HG03039 (cell line): ENCODE measurements at regions not wholly inside any gene's neighbourhood (a gene's known extent, or its start where the extent isn't known, plus 50 kb on each side); places are given as distances from the start of the nearest gene placed in this dataset.

Source experiments
- ATAC-seq: cut with Tn5 transposase; IDR thresholded peaks from one replicate; pipeline ENCODE4 v1.9.1; 2021; ENCODE audit warnings: mild to moderate bottlenecking, moderate library complexity; ENCODE audit not compliant: unreplicated experiment

DNA sequence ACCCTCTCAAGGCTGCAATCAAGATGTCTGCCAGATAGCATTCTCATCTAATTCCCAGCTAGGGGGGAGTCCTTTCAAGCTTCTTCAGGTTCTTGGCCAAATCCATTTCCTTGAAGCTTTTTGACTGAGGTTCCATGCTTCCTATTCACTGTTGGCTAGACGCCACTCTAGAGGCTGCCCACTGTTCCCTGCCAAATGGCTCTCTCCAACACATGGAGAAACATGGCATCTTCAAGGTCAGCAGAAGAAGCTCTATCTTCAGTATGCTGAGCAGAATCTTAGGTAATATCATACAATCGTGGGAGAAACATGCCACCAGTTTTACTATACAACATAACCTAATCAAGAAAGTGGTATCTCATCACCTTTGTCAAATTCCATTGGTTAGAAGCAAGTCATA, 1985.1 kb upstream of the CELF4 start:
- no peak for ATAC-seq

DNA sequence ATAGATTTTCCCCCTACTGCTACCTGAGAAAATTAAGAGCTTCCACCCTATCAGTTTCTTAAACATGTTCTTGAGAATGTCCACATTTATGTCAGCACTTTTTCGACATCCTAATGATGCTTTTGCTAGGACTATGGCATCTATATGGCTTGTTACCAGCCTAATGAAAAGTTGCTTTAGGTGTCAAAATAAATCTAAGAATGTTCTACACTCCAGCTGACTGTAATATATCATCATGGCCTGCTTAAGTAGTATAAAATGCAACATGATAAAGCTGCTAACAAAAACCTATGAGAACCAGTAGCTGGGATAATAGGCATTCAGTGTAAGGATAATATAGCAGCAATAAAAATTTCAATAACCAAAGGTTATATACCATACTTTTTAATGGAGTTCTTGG, 1983.5 kb upstream of the CELF4 start:
- no peak for ATAC-seq

DNA sequence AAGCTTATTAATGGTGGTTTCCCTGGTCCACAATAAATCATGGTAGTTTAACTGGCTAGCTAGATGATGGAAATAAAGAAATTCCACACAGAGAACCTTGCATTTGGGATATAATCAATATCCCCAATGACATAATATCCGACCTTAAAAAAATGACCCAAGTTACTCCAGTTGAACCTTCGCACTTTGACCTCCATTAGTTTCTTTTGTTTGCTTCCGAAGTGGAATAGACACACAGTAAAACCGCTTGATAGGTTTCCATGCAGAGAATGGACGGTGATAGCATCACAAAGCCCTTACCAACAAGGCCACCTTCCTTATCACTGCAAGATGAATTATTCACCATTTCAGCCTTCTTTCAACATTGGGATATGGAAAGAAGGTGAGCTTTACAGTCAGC, 1966.1 kb upstream of the CELF4 start:
- no peak for ATAC-seq

DNA sequence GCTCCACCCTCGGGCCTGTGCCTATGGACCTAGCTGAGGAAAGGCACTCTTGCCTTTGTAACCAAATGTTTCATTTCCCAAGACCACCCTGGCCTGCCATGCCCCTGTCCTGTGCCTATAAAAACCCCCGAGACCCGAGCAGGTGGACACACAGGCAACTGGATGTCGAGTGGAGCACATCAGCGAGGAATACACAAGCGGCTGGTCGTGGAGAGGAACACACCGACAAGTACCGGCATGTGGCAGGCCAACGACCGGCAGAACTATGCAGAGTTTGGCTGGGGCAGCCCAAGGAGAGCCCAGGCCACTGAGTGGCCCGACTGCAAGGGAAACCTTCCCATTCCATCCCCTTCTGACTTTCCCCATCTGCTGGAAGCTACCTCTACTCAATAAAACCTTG, 1963.8 kb upstream of the CELF4 start:
- no peak for ATAC-seq

DNA sequence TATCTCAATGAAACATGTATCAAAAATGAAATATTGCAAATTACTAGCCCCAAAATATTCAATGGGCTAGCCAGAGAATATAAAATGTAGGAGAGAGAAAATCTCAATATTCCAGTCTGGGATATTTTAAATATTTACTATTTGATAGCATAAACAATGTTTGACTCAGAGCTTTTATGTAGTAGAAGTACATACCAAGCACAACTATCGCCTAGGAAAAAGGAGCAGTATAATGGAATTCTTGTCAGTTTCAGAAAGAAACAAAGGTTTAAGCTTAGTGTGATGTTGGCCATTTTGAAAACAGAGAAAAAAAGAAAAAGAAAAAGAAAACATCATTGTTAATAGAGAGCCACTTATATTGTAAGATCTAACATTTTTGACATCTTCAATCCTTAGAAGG, 1961.9 kb upstream of the CELF4 start:
- ATAC-seq: no peak

DNA sequence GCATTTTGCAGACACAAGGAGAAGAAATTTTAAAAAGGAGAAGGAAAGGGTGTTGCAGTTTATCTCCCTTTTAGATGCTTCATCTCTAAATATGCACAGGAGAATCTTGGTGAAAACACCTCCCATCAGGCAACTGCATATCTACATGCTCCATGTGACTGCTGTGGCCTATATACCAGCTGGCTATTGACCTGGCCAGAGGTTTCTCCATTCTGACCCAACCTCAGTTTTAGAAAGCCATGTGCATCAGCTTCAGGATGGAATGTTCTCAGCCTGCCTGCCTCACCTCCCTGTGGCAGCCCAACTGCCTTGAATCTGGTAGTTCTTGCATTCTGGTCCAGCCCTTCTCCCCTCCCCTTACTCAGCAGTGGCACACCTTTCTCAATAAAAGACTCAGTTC, 1958.8 kb upstream of the CELF4 start:
- no peak for ATAC-seq

DNA sequence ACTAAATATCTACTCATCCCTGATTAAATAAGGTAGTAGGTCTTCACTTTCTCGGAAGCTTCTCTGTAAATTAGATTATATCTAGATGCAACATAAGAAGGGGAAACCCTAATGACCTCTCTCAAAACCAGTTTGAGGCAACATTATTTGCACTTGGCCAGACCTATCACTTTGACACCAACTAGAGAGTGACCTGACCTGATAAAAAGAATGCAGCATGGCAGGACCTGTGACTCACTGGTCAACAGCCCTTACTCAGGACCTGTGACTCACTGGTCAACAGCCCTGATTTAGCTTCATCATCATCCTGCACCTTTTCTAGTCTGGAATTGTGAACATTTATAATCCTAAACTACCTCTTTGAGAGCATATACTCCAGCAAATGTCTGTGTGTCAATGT, 1957.7 kb upstream of the CELF4 start:
- no peak for ATAC-seq

DNA sequence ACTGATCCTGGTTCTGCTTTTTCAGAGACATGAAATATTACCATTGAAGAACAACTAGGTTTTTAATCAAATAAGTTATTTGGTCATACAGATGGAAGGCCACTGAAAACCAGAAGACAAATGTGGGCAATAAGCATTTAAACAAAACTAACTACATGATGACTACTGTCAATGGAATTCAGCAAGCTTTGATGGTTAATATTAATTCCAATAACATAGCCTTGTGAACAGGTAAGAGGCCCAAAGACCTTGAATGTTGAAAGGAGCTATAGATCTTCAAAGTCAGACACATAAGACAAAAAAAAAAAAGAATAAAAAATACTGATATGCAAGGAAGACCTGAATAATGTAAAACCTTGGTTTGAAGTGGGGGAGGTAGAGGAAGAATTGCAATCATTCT, 1955.6 kb upstream of the CELF4 start:
- ATAC-seq: no peak

DNA sequence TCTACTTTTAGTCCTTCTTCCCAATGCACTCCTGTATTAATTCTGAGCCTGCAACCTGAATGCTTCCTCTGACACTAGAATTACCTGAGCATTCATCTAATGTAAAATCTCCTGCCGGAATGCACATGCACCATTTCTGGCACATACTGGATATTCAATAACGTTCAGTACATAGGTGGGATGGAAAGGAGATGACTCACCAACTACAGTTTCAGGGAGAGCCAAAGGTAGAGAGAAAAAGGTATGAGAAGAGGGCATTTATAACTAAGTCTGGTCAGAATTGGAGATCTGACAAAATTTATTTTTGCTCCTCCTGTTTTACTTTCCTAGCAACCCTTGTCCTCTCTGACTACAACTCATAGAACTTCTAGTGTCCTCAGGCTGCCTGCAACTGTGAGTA, 1954.1 kb upstream of the CELF4 start:
- no peak for ATAC-seq

DNA sequence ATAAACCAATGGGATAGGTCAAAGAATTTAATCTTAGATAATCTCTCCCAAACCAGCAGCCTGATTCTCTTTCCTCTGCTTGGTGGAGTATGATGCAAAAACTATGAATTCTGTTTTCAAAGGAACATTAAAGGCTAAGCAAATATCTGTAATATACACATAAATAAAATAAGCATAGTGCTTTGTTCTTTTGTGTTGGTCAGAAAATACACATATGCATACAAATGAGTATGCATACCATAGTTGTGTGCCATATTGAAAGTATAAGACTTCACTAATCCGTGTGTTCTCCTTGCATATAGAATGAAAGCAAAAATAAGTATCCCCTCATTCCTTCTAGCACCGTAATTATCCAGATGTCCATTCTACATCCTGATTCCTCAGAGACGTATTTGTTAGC, 1949.7 kb upstream of the CELF4 start:
- no peak for ATAC-seq

DNA sequence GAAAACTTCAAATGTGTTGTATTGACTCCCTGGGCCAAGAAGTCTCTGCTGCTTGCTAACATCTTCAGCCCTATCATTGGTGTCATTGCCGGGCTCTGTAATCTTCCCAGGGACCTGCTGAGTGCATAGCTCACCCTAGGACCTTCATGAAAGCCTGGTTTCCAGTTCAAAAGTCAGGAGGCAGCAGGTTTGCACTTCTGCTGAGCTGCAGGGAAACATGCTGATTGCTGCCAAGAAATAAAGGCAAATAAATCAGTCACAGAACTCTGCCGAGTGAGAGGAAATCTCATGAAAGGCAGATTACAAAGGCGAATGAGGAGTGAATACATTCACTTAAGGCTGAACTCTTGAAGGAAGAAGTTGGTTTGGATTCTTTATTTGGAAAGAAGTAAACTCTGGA, 1947.6 kb upstream of the CELF4 start:
- ATAC-seq: no peak

DNA sequence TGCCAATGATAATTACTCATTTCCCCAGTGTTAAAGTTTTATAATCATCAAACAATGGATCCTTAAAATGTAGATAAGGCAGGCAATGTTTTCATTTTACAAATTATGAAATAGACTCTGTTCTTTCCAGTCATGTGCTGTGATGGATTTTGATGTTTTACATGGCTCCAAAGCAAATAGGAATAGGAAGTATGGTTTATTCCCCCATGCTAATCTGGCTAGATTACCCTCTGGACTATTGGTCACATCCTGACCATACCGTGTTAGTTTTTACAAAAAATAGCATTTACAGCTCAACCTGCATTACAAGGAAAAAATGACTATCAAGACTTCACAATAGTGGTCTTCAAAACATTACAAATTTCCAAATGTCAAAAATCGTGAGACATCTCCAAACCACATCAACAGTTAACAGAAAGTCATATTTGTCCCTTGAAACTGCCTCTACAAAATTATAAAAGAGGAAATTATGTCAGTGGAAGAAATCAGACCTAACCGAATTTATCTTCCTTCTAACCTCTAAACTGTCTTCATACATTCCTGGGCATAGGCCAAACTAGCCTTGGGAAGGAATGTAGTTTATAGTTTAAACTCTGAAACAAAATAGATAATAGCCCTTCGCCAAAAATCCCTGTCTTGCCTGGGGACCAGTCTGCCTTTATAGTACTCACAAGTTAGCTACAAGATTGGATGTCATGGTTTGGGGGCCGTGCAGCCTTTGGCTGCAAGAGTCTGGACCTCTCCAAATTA, 1941.2 kb upstream of the CELF4 start:
- no peak for ATAC-seq

DNA sequence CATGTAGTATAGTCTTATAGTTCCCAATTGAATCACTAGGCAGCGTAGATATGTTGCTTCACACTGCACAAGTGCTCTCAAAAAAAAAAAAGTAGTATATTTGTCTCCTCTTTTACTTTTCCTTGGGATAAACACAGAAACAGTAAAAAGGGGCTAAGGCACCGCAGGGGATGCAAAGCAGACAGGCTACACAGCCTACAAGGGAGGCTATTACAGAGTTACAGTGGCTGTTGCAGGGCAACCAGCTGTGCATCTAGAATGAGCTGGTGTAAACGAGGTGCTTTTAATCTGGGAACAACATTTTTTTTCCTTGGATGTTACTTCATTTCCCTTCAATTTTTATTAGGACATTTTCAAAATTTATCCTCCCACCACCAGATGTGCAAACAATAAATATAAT, 1934.7 kb upstream of the CELF4 start:
- no peak for ATAC-seq

DNA sequence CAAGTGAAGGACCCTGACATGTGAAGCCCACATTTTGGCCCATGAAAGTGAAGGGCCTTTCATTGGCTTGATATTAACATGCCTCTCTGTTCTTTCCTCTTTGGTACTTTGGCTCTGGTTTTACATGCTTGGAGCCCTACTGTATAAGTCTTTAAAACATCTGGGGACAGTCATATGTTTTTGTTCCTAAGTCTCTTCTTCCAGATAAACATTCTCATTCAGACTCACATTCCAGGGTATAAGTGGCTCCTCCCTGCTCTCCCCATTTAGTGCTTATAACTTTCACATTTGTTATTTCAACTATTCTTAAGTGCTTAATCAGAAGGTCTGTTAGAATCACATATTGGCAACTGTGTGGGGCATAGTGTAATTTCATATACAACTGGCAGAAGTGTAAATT, 1932.2 kb upstream of the CELF4 start:
- no peak for ATAC-seq

DNA sequence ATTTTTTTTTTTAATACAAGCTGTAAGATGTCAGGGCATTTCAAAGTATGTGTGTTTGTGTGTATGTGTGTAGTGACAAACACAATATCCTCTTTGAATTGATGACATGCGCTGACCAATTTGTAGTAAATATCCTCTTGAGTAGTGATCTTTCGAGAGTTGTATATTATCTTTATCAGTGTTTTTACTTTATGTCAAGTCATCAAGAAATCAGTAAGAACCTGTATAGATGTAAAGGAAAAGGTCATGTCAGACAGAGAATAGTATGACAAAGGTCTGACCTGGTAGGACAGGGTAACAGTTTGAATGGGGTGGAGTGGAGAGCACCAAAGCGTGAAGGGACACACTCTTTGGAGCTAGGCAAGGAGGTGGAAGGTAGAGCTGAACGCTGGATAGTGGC, 1931.4 kb upstream of the CELF4 start:
- no peak for ATAC-seq

DNA sequence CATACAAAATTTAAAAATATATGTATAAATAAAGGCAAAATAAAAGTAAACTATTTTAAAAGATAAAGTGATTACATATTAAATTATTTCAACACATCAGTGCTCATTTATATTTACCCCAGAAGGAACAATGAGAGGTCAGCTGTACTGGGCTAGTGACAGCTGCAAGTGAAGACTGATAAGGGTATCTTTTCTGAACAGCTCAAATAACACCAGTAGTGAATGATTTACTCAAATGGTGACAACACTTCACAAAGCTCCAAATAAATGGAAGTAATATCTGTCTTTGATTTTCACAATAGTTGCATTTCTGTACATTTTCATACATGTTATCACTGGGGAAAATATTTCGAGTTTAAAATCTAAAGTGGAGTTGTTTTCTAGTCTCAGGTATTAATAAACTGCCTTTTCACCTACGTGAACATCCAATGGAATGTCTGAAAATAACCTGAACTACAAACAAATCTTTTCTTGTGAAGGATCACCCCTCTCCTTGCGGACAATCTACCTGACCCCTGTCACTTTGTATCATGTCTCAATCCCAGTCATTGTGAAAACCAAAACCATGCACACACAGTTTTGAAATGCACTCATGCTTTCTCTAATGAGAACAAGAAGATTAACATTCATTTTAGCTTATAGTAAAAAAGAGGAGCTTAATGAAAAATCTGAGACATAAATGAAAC, 1928.8 kb upstream of the CELF4 start:
- ATAC-seq: no peak

DNA sequence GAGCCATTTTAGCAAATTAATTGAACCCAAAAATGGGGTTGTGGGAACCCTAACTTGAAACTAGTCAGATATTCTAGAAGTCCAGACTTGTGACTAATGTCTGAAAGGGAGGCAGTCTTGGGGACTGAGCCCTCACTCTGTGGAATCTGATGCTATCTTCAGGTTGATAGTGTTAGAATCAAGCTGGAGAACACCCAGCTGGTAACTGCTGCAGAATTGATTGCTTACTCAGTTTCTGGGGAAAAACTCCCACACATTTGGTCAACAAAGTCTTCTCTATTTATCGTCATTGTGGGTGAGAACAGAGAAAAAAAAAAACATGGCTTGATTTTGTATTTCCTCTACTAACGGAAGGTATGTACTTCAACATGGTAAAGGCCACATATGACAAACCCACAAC, 1925.8 kb upstream of the CELF4 start:
- no peak for ATAC-seq

DNA sequence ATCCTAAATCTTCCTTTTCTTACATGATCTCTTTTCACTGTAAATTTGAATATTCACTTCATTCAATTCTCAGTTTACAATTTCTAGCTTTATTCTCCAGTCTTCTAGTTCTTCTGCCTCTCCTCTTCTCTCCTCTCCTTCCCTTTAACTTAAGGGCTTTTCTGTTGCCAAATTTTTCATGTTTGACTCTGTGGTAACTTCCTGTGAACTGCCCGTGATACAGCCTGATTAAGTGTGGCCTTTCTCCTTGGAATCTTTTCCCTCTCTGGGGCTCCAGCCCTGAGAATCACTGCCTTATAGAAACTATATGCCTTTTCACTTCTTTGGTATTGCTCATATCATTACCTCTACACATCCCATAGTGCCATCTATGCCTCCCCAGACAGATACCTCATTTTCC, 1923.8 kb upstream of the CELF4 start:
- ATAC-seq: no peak

DNA sequence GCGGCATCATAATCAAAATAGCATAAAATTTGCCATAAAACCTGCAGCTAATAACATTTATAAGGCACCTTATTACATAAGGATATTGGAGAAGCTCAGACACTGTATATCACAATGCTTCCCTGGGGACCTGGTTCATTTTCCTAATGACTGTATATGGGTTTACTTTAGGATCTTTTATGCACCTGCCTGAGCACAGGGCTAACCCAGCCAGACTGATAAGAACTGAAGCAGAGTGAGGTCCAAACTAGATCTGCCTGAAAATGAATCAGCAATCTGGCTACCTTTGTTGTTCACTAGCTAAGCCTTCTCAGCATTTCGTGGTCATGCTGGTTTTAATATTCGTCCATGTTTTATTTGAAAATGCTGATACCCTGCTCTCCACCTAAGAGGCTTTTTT, 1922.3 kb upstream of the CELF4 start:
- no peak for ATAC-seq

DNA sequence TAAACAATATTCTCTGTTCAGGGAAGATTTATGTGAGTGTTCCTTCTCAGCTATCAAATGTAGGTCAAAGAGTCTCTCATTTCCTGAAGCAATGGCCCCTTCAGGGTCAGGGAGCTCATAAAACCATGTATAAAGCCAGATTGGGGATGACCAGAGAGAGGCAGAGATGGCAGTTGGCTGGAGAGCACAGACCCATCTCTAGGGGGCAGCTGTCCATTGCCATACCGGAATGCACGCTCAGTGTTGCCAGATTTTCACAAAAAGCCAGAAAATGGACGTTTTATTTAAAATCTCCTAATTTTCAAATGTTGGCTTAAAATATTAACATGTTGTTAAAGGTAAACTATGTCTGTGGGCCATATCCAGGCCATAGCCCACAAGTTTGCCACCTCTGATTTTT, 1920.7 kb upstream of the CELF4 start:
- no peak for ATAC-seq

DNA sequence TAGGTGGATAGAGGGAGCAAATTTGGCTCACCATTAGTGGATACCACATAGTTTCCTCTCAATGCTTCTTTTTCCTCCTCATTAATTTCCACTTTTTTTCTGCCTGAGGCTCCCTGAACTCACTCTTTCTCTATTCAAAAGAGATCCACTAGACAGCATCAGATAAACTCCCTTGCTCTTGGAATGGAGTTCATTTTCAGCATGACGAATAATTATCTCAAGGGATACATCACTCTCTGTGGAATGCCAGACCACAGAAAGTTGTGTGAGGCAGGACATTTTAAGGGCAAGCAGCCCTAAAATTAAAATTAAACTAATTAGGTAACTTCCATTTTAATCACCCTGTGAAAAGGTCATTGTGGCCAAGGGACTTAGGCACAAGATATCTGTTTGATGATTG, 1920.1 kb upstream of the CELF4 start:
- no peak for ATAC-seq

DNA sequence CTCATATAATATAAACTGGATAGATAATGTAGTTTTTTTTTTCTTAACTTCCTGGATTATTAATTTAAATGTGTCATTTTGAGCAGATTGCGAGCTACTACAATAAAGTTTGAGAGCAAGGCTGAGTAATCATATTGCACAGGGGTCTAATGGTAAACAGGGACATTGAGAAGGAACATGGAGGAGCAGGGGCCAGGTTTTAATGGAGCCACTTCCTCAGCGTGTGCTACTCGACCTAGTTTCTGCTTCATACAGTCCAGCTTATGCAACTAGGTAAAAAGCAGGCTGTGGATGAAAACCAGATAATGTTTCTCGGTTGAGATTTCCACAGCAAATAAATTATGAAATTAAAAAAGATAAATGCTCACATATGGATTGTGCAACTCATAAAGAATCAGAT, 1915.7 kb upstream of the CELF4 start:
- no peak for ATAC-seq
